Stomach (tissue), 8 donors: ENCODE measurements at regions not wholly inside any gene's neighbourhood (a gene's known extent, or its start where the extent isn't known, plus 50 kb on each side); places are given as distances from the start of the nearest gene placed in this dataset.

Experiments
- DNase-seq, 2 donors: peaks; one replicate each; pipeline versions ENCODE4 v3.0.0 to v3.0.0-alpha.2; 2013 to 2019
- H3K27ac ChIP-seq, 5 donors: fragments of 200-600 bp in 4 of 5; sonication (generic) in 4 of 5; one replicate each; pipeline ENCODE4 v1.5.1; 2013 to 2019; ENCODE audit warnings: mild to moderate bottlenecking in 1 of 5, moderate library complexity in 1 of 5
- H3K27me3 ChIP-seq, 3 donors: fragments of 200-600 bp; sonication (generic); one replicate each; pipeline ENCODE4 v1.5.1; 2017 to 2019; ENCODE audit warnings: mixed run types in 1 of 3
- H3K36me3 ChIP-seq, 4 donors: fragments of 200-600 bp; sonication (generic); 1 replicate in 3 of 4; 2 replicates in 1 of 4; pipeline ENCODE4 v1.5.1; 2016 to 2019
- H3K4me1 ChIP-seq, 4 donors: fragments of 200-600 bp; sonication (generic); one replicate each; pipeline ENCODE4 v1.5.1; 2016 to 2019
- H3K4me3 ChIP-seq, 4 donors: fragments of 200-600 bp; sonication (generic) in 3 of 4; one replicate each; pipeline ENCODE4 v1.5.1; 2016 to 2019; ENCODE audit warnings: mild to moderate bottlenecking in 1 of 4
- H3K9me3 ChIP-seq, 4 donors: fragments of 200-600 bp; sonication (generic); one replicate each; pipeline ENCODE4 v1.5.1; 2016 to 2019
- EP300 ChIP-seq: sonication (generic); formaldehyde crosslinking; IDR thresholded peaks from one replicate; pipeline ENCODE4 v1.6.1; 2017; ENCODE audit warnings: antibody characterized with exemption
- POLR2A ChIP-seq, 4 donors: fragments of 450-650 bp; IDR thresholded peaks; one replicate each; pipeline ENCODE4 v1.6.1; 2016; ENCODE audit warnings: antibody characterized with exemption in 4 of 4, control low read depth in 2 of 4, mild to moderate bottlenecking in 1 of 4, moderate library complexity in 1 of 4
- POLR2AphosphoS5 ChIP-seq, 3 donors: sonication (generic); formaldehyde crosslinking; IDR thresholded peaks; one replicate each; pipeline ENCODE4 v1.6.1; 2016; ENCODE audit warnings: antibody characterized with exemption in 3 of 3
- WGBS, 5 donors: extraction: QIAGEN DNeasy Blood & Tissue Kit in 3 of 5; methylation state at CpG; one replicate each; pipeline versions ENCODE4 v1.1.5 to v1.1.7; 2013 to 2018; 5-methylcytosine and 5-hydroxymethylcytosine counted together
- intact Hi-C: fragments of 100-400 bp; cut with DNase I; formaldehyde crosslinking; loops from one replicate; pipeline ENCODE4 v1.15.1; 2023; ENCODE audit warnings: low total_unique reads
- TF ChIP-seq, protein P1 (sequence below), 7 experiments: fragments of 450-650 bp in 4 of 7; fragments of 200-600 bp in 3 of 7; sonication (generic) in 3 of 7; IDR thresholded peaks; one replicate each; pipeline ENCODE4 v1.5.1; 2016 to 2019; ENCODE audit warnings: antibody characterized with exemption in 7 of 7, control low read depth in 2 of 7, mild to moderate bottlenecking in 1 of 7
- donor health status: healthy with polysubstance abuse.
- donor health status: Bipolar disorder and iron deficiency.
- donor health status: healthy.

DNA sequence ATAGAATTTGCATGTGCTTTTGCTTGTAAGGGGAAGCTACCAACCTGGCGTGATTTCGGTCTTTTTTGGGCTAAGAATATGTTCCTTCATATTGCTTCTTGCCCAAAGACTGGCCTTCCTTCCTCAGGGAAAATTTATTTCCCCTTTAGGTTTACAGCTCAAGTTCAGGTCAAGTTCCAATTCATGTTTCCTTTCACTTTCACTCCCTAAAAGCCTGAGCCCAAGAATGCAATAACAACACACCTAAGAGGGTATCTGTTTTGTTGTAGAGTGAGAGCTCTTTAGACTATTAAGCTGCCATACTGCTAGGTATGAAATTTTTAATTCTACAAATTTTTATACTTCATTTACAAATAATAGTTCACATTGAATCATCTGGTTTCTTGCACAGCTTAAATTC is 299.6 kb downstream of the TLL1 start:
- intact Hi-C loops: no loop called here
- peaks cover 0 to 9% (median 0%) of the 10 kb centered on the region in 4 donors for H3K9me3 ChIP-seq
- whole genome bisulfite sequencing, 5 donors: 40 to 87% (median 66%) methylated on average over 2 of the region's 2 CpGs
- TF ChIP-seq, protein P1, sequence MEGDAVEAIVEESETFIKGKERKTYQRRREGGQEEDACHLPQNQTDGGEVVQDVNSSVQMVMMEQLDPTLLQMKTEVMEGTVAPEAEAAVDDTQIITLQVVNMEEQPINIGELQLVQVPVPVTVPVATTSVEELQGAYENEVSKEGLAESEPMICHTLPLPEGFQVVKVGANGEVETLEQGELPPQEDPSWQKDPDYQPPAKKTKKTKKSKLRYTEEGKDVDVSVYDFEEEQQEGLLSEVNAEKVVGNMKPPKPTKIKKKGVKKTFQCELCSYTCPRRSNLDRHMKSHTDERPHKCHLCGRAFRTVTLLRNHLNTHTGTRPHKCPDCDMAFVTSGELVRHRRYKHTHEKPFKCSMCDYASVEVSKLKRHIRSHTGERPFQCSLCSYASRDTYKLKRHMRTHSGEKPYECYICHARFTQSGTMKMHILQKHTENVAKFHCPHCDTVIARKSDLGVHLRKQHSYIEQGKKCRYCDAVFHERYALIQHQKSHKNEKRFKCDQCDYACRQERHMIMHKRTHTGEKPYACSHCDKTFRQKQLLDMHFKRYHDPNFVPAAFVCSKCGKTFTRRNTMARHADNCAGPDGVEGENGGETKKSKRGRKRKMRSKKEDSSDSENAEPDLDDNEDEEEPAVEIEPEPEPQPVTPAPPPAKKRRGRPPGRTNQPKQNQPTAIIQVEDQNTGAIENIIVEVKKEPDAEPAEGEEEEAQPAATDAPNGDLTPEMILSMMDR (IDR thresholded peaks at IDR 0.05): no peak
- TF ChIP-seq EP300 (no peak), POLR2A (IDR thresholded peaks at IDR 0.05) (no peak), POLR2AphosphoS5 (IDR thresholded peaks at IDR 0.05) (no peak)
- H3K36me3 ChIP-seq: no peaks in the 10 kb centered on the region
- no peak for DNase-seq
- H3K27ac ChIP-seq: no peak overlapping the region
- H3K4me3 ChIP-seq: no peak overlapping the region
- H3K27me3 ChIP-seq: no peaks in the 10 kb centered on the region
- H3K4me1 ChIP-seq: no peaks in the 10 kb centered on the region

GRCh38 chr4:166174717-166175490 is 301.9 kb downstream of the TLL1 start:
- no peak overlapping the region for H3K4me3 ChIP-seq
- no peaks in the 10 kb centered on the region for H3K36me3 ChIP-seq
- no peak for DNase-seq
- no peak overlapping the region for H3K27ac ChIP-seq
- WGBS, 5 donors: 40 to 66% (median 62%) methylated on average over 4 of the region's 4 CpGs
- TF ChIP-seq, protein P1 (IDR thresholded peaks at IDR 0.05): no peak
- TF ChIP-seq EP300 (no peak), POLR2A (IDR thresholded peaks at IDR 0.05) (no peak), POLR2AphosphoS5 (IDR thresholded peaks at IDR 0.05) (no peak)
- intact Hi-C loops: no loop called here
- H3K27me3 ChIP-seq: no peaks in the 10 kb centered on the region
- no peaks in the 10 kb centered on the region for H3K4me1 ChIP-seq
- peaks cover 0 to 9% (median 0%) of the 10 kb centered on the region in 4 donors for H3K9me3 ChIP-seq

DNA sequence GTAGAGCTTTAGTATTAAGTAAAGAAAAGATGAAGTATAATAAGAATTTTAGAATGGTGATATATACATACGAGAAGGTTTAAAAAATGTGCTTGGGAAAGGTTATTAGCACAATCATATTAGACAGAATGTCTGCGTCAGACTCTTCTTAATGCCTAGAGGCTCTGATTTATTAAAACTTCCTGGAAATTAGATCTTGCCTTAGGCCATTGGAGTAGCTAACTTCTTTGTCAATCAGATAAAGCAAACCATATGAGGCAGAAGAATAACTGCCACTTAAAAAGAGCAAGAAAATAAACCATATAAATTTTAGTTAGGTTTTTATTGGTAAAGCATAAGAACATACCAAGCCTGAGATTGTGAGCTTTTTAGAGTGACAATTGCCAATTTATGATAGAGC is 309.1 kb downstream of the TLL1 start:
- no peak overlapping the region for H3K4me3 ChIP-seq
- DNase-seq: no peak
- WGBS, 5 donors: 67 to 83% (median 79%) methylated on average over 2 of the region's 2 CpGs
- H3K27ac ChIP-seq: no peak overlapping the region
- no peaks in the 10 kb centered on the region for H3K27me3 ChIP-seq
- no peaks in the 10 kb centered on the region for H3K36me3 ChIP-seq
- TF ChIP-seq, protein P1 (IDR thresholded peaks at IDR 0.05): no peak
- TF ChIP-seq POLR2A (IDR thresholded peaks at IDR 0.05) (no peak), POLR2AphosphoS5 (IDR thresholded peaks at IDR 0.05) (no peak), EP300 (no peak)
- no peaks in the 10 kb centered on the region for H3K4me1 ChIP-seq
- no peaks in the 10 kb centered on the region for H3K9me3 ChIP-seq
- intact Hi-C loops: no loop called here

DNA sequence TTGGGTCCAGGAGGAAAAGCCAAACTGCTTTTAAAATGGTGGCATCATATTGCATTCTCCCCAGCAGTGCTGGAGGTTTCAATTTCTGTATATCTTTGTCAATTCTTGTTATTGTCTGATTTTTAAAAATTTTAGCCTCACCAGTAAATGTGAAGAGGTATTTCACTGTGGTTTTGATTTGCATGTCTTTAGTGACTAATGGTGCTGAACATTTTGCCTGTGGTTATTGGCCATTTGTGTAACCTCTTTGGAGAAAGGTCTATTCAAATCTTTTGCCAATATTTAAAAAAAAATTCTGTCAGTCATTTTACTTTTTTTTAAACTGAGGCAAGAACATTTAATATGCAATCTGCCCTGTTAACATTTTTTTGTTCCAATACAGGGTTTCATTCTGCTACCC is 322.1 kb downstream of the TLL1 start:
- H3K9me3 ChIP-seq: no peaks in the 10 kb centered on the region
- TF ChIP-seq, protein P1 (IDR thresholded peaks at IDR 0.05): no peak
- TF ChIP-seq POLR2A (IDR thresholded peaks at IDR 0.05): no peak
- no peak for TF ChIP-seq POLR2AphosphoS5 (IDR thresholded peaks at IDR 0.05)
- TF ChIP-seq EP300: no peak
- H3K4me1 ChIP-seq: no peaks in the 10 kb centered on the region
- H3K27me3 ChIP-seq: no peaks in the 10 kb centered on the region
- intact Hi-C loops: no loop called here
- no peaks in the 10 kb centered on the region for H3K36me3 ChIP-seq
- H3K4me3 ChIP-seq: no peak overlapping the region
- no peak for DNase-seq
- H3K27ac ChIP-seq: no peak overlapping the region
